GM12891 (cell line): ENCODE measurements at regions not wholly inside any gene's neighbourhood (a gene's known extent, or its start where the extent isn't known, plus 50 kb on each side); places are given as distances from the start of the nearest gene placed in this dataset.

Experiments
- DNase-seq: peaks from one replicate; pipeline ENCODE4 v3.0.0; 2011; ENCODE audit warnings: low spot score; ENCODE audit not compliant: insufficient read length
- FAIRE-seq: peaks from 2 replicates; lab custom pipeline; 2011; peaks lifted over from hg19 to GRCh38; lab: Jason Lieb, UNC
- PAX5 ChIP-seq: IDR thresholded peaks from 2 replicates; pipeline ENCODE4 v1.6.1; 2011; ENCODE audit warnings: low read length, moderate library complexity, mild to moderate bottlenecking; ENCODE audit not compliant: insufficient read depth, severe bottlenecking
- POLR2A ChIP-seq: IDR thresholded peaks from 2 replicates; pipeline ENCODE4 v1.6.1; 2011; ENCODE audit warnings: low read depth, low read length, control low read depth
- POLR2AphosphoS5 ChIP-seq: IDR thresholded peaks from 2 replicates; pipeline ENCODE4 v1.6.1; 2011; ENCODE audit warnings: low read depth, low read length, control low read depth
- POU2F2 ChIP-seq: IDR thresholded peaks from 2 replicates; pipeline ENCODE4 v1.6.1; 2011; ENCODE audit warnings: low read depth, mild to moderate bottlenecking, control low read depth, low read length, moderate library complexity
- SPI1 ChIP-seq: IDR thresholded peaks from 2 replicates; pipeline ENCODE4 v1.6.1; 2011; ENCODE audit warnings: low read depth, low read length, control low read depth
- TAF1 ChIP-seq: IDR thresholded peaks from 2 replicates; pipeline ENCODE4 v1.6.1; 2011; ENCODE audit warnings: low read depth, low read length, control low read depth

- DNase-seq: no peak
- TF ChIP-seq POU2F2 (no peak), SPI1 (no peak), PAX5 (no peak), TAF1 (no peak), POLR2A (no peak), POLR2AphosphoS5 (no peak)
These were observed 95.4 kb downstream of the BOD1L2 start for GRCh38 chr18:57242285-57242684.

GRCh38 chr18:57243624-57244179 lies 96.8 kb downstream of the BOD1L2 start:
- FAIRE-seq: no peak
- TF ChIP-seq POLR2A (no peak), POU2F2 (no peak)
- DNase-seq: no peak

More at GRCh38 chr18:57242285-57242684, 95.4 kb downstream of the BOD1L2 start:
- FAIRE-seq: no peak

- DNase-seq (no peak), FAIRE-seq (no peak)
- TF ChIP-seq POLR2AphosphoS5: no peak
- TF ChIP-seq POLR2A: no peak
These were observed 102.3 kb downstream of the BOD1L2 start for GRCh38 chr18:57249179-57249578.

GRCh38 chr18:57249883-57250282 lies 102.5 kb upstream of the ST8SIA3 start:
- TF ChIP-seq POLR2A: no peak
- DNase-seq: no peak
- FAIRE-seq: no peak

- TF ChIP-seq TAF1: no peak
- no peak for TF ChIP-seq POU2F2
- no peak for TF ChIP-seq POLR2A
- no peak for TF ChIP-seq POLR2AphosphoS5
- TF ChIP-seq PAX5: no peak
- no peak for TF ChIP-seq SPI1
- FAIRE-seq: no peak
- no peak for DNase-seq
These were observed 100.6 kb upstream of the ST8SIA3 start for GRCh38 chr18:57251747-57252146.

GRCh38 chr18:57253903-57254302 lies 98.5 kb upstream of the ST8SIA3 start:
- no peak for FAIRE-seq
- no peak for DNase-seq
- no peak for TF ChIP-seq TAF1
- TF ChIP-seq SPI1: no peak
- TF ChIP-seq POLR2AphosphoS5: no peak
- no peak for TF ChIP-seq PAX5
- TF ChIP-seq POU2F2: no peak
- TF ChIP-seq POLR2A: no peak

GRCh38 chr18:57258131-57258777 lies 94.1 kb upstream of the ST8SIA3 start:
- TF ChIP-seq POLR2A: no peak
- TF ChIP-seq TAF1: no peak
- TF ChIP-seq PAX5: no peak
- TF ChIP-seq SPI1: no peak
- no peak for TF ChIP-seq POU2F2
- no peak for TF ChIP-seq POLR2AphosphoS5
- DNase-seq (no peak), FAIRE-seq (no peak)

- TF ChIP-seq TAF1 (no peak), PAX5 (no peak), POLR2A (no peak), POU2F2 (no peak), SPI1 (no peak), POLR2AphosphoS5 (no peak)
- DNase-seq (no peak), FAIRE-seq (no peak)
These were observed 84.9 kb upstream of the ST8SIA3 start for GRCh38 chr18:57267368-57267925.

- no peak for TF ChIP-seq PAX5
- no peak for DNase-seq
- no peak for FAIRE-seq
These were observed 82.6 kb upstream of the ST8SIA3 start for GRCh38 chr18:57269756-57270155.

GRCh38 chr18:57270156-57270555 lies 82.2 kb upstream of the ST8SIA3 start:
- TF ChIP-seq POU2F2: no peak
- no peak for TF ChIP-seq POLR2AphosphoS5
- no peak for TF ChIP-seq SPI1
- no peak for TF ChIP-seq PAX5
- no peak for TF ChIP-seq TAF1
- no peak for TF ChIP-seq POLR2A
- no peak for DNase-seq
- FAIRE-seq: no peak
